ENCODE measurements at regions not wholly inside any gene's neighbourhood (a gene's known extent, or its start where the extent isn't known, plus 50 kb on each side); places are given as distances from the start of the nearest gene placed in this dataset.

DNA sequence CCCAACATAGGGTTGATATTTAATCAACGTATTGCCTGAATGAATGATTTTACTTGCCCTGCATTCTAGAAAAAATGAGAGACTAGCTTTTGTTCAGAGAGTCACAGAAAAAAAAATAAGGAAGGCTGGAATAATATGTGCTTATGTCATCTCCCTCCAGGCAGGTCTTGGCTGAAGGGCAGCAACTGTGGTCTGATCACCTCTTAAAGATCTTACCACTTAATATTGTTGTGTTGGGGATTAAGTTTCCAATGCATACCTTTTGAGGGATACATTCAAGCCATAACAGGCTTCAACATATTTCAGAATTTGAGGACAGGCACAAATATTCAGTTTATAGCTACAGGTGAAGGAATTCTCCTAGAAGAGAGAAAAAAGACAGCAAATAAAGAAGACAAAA, 157.3 kb upstream of the S1PR3 start (continued):
- TF ChIP-seq CHD7 (IDR thresholded peaks at IDR 0.05; ENCODE audit: insufficient replicate concordance, low read length) (no peak), JUN (IDR thresholded peaks at IDR 0.05; ENCODE audit: low read depth, low read length) (no peak), SAP30 (IDR thresholded peaks at IDR 0.05; ENCODE audit: insufficient read depth, insufficient replicate concordance, low read length) (no peak), GTF2F1 (IDR thresholded peaks at IDR 0.05; ENCODE audit: borderline replicate concordance, low read depth, low read length) (no peak), HDAC2 (IDR thresholded peaks at IDR 0.05; ENCODE audit: borderline replicate concordance in 1 of 2, low read depth in 2 of 2, low read length in 2 of 2) (no peak), CHD2 (IDR thresholded peaks at IDR 0.05; ENCODE audit: low read length) (no peak), TEAD4 (IDR thresholded peaks at IDR 0.05; ENCODE audit: low read depth, low read length) (no peak)
- TF ChIP-seq, protein P1, sequence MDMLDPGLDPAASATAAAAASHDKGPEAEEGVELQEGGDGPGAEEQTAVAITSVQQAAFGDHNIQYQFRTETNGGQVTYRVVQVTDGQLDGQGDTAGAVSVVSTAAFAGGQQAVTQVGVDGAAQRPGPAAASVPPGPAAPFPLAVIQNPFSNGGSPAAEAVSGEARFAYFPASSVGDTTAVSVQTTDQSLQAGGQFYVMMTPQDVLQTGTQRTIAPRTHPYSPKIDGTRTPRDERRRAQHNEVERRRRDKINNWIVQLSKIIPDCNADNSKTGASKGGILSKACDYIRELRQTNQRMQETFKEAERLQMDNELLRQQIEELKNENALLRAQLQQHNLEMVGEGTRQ (IDR thresholded peaks at IDR 0.05; ENCODE audit: low read length): no peak

All from H1 (cell line).